H1 (cell line): ENCODE measurements at regions not wholly inside any gene's neighbourhood (a gene's known extent, or its start where the extent isn't known, plus 50 kb on each side); places are given as distances from the start of the nearest gene placed in this dataset.

Source experiments
- CTCF ChIA-PET: fragments of 300-600 bp; sonication (Branson Sonifier 250); formaldehyde crosslinking; loops from one replicate; lab custom pipeline; 2021; ENCODE audit not compliant: partially characterized antibody; lab: Charles Lee
- POLR2A ChIA-PET: fragments of 300-600 bp; sonication (Branson Sonifier 250); formaldehyde crosslinking; loops from one replicate; lab custom pipeline; 2021; ENCODE audit warnings: inconsistent platforms; ENCODE audit not compliant: partially characterized antibody; lab: Charles Lee
- DNase-seq, 2 experiments: peaks; one replicate each; pipeline versions ENCODE4 v3.0.0 to v3.0.0-alpha.2; 2010 to 2022; ENCODE audit warnings: low spot score in 2 of 2, low read depth in 1 of 2, mixed read lengths in 1 of 2
- FAIRE-seq: peaks from 2 replicates; lab custom pipeline; 2011; peaks lifted over from hg19 to GRCh38; lab: Jason Lieb, UNC
- H2AFZ ChIP-seq: 2 replicates; pipeline ENCODE4 v1.8.1; 2012; ENCODE audit warnings: low read length, inconsistent platforms
- H2AK5ac ChIP-seq: 2 replicates; pipeline ENCODE4 v1.6.1; 2013; ENCODE audit warnings: low read depth, low read length
- H2BK120ac ChIP-seq: replicated peaks from 2 replicates; pipeline ENCODE3; 2013; ENCODE audit warnings: low read depth, low read length, inconsistent platforms
- H2BK12ac ChIP-seq: 2 replicates; pipeline ENCODE4 v1.6.1; 2013; ENCODE audit warnings: low read depth, low read length
- H2BK15ac ChIP-seq: 2 replicates; pipeline ENCODE4 v1.6.1; 2013; ENCODE audit warnings: low read length
- H2BK20ac ChIP-seq: 2 replicates; pipeline ENCODE4 v1.6.1; 2013; ENCODE audit warnings: low read length
- H2BK5ac ChIP-seq: 2 replicates; pipeline ENCODE4 v1.6.1; 2013; ENCODE audit warnings: low read depth, low read length
- H3K14ac ChIP-seq: 2 replicates; pipeline ENCODE4 v1.6.1; 2013; ENCODE audit warnings: inconsistent platforms; ENCODE audit not compliant: insufficient read length
- H3K18ac ChIP-seq: 2 replicates; pipeline ENCODE4 v1.6.1; 2013; ENCODE audit warnings: low read length; ENCODE audit errors: extremely low read depth
- H3K23ac ChIP-seq: 2 replicates; pipeline ENCODE4 v1.6.1; 2013; ENCODE audit warnings: inconsistent platforms; ENCODE audit not compliant: insufficient read length
- H3K23me2 ChIP-seq: 2 replicates; pipeline ENCODE4 v1.6.1; 2013; ENCODE audit warnings: low read depth, low read length
- H3K27ac ChIP-seq: 2 replicates; pipeline ENCODE4 v1.6.1; 2011; ENCODE audit warnings: low read depth, low read length, inconsistent platforms
- H3K27me3 ChIP-seq, 4 experiments: replicated peaks in 1 of 4; 1 replicate in 1 of 4; 2 replicates in 3 of 4; pipeline versions ENCODE4 v1.6.1 to v1.8.1; 2011 to 2013; ENCODE audit warnings: low read length in 3 of 4, mild to moderate bottlenecking in 3 of 4, inconsistent platforms in 2 of 4, mixed read lengths in 2 of 4, moderate library complexity in 1 of 4; ENCODE audit not compliant: control insufficient read depth in 3 of 4, insufficient read depth in 3 of 4; ENCODE audit errors: extremely low read depth in 1 of 4
- H3K36me3 ChIP-seq, 4 experiments: 2 replicates each; pipeline versions ENCODE4 v1.6.1 to v1.8.1; 2011 to 2013; ENCODE audit warnings: mild to moderate bottlenecking in 4 of 4, low read length in 3 of 4, moderate library complexity in 2 of 4, control low read depth in 1 of 4, inconsistent platforms in 1 of 4; ENCODE audit not compliant: insufficient read depth in 4 of 4, control insufficient read depth in 2 of 4
- H3K4ac ChIP-seq: replicated peaks from 2 replicates; pipeline ENCODE3; 2013; ENCODE audit warnings: low read length, low read depth, mixed read lengths, inconsistent platforms; ENCODE audit not compliant: insufficient read length
- H3K4me1 ChIP-seq, 4 experiments: replicated peaks in 1 of 4; 1 replicate in 1 of 4; 2 replicates in 3 of 4; pipeline versions ENCODE4 v1.6.1 to v1.8.1; 2011 to 2013; ENCODE audit warnings: low read length in 3 of 4, inconsistent platforms in 2 of 4, mixed read lengths in 1 of 4; ENCODE audit not compliant: insufficient read depth in 4 of 4, control insufficient read depth in 3 of 4
- H3K4me2 ChIP-seq, 2 experiments: 2 replicates each; pipeline versions ENCODE4 v1.6.1 to v1.8.1; 2011 to 2013; ENCODE audit warnings: low read depth in 2 of 2, low read length in 2 of 2, control low read depth in 1 of 2, inconsistent platforms in 1 of 2, mild to moderate bottlenecking in 1 of 2; ENCODE audit not compliant: insufficient read depth in 1 of 2
- H3K4me3 ChIP-seq, 4 experiments: fragments of 200-600, 300-600 bp in 1 of 4; sonication (generic), shearing (Covaris generic), sonication (Bioruptor Twin) in 1 of 4; 2 replicates each; pipeline versions ENCODE4 v1.5.1 to v1.8.1; 2011 to 2016; ENCODE audit warnings: low read length in 4 of 4, low read depth in 3 of 4, control low read depth in 2 of 4, inconsistent platforms in 2 of 4, mild to moderate bottlenecking in 2 of 4, mixed read lengths in 1 of 4, moderate library complexity in 1 of 4; ENCODE audit not compliant: insufficient read depth in 2 of 4; ENCODE audit errors: extremely low read depth in 1 of 4
- H3K56ac ChIP-seq: replicated peaks from 2 replicates; pipeline ENCODE3; 2013; ENCODE audit warnings: low read depth, mild to moderate bottlenecking, mixed read lengths, low read length, inconsistent platforms; ENCODE audit not compliant: insufficient read length
- H3K79me1 ChIP-seq: 2 replicates; pipeline ENCODE4 v1.6.1; 2013; ENCODE audit warnings: low read depth, low read length, control low read depth
- H3K79me2 ChIP-seq, 2 experiments: 2 replicates each; pipeline versions ENCODE4 v1.6.1 to v1.8.1; 2012 to 2013; ENCODE audit warnings: low read length in 2 of 2, mild to moderate bottlenecking in 2 of 2, inconsistent platforms in 1 of 2; ENCODE audit not compliant: insufficient read depth in 2 of 2, control insufficient read depth in 1 of 2
- H3K9ac ChIP-seq, 4 experiments: replicated peaks in 1 of 4; 1 replicate in 1 of 4; 2 replicates in 3 of 4; pipeline versions ENCODE4 v1.6.1 to v1.8.1; 2011 to 2013; ENCODE audit warnings: low read depth in 3 of 4, low read length in 3 of 4, control low read depth in 2 of 4, mild to moderate bottlenecking in 2 of 4, moderate library complexity in 2 of 4, inconsistent platforms in 1 of 4; ENCODE audit errors: extremely low read depth in 1 of 4
- H3K9me3 ChIP-seq, 2 experiments: 2 replicates each; pipeline versions ENCODE4 v1.6.1 to v1.8.1; 2012 to 2013; ENCODE audit warnings: mild to moderate bottlenecking in 2 of 2, moderate library complexity in 2 of 2, control low read depth in 1 of 2, inconsistent platforms in 1 of 2, low read depth in 1 of 2, low read length in 1 of 2, mixed read lengths in 1 of 2; ENCODE audit not compliant: insufficient read depth in 2 of 2
- H4K20me1 ChIP-seq, 2 experiments: replicated peaks in 1 of 2; 2 replicates each; pipeline versions ENCODE3 to v1.8.1; 2011 to 2013; ENCODE audit warnings: inconsistent platforms in 2 of 2, low read length in 2 of 2, mild to moderate bottlenecking in 1 of 2; ENCODE audit not compliant: insufficient read depth in 2 of 2, control insufficient read depth in 1 of 2
- H4K5ac ChIP-seq: 2 replicates; pipeline ENCODE4 v1.6.1; 2013; ENCODE audit warnings: low read length, low read depth, mixed read lengths, inconsistent platforms; ENCODE audit not compliant: insufficient read length
- H4K8ac ChIP-seq: 2 replicates; pipeline ENCODE4 v1.8.0; 2013; ENCODE audit warnings: mild to moderate bottlenecking, moderate library complexity, low read length, inconsistent platforms; ENCODE audit not compliant: insufficient read depth; ENCODE audit errors: extremely low read depth
- H4K91ac ChIP-seq: replicated peaks from 2 replicates; pipeline ENCODE3; 2013; ENCODE audit warnings: low read length, mixed read lengths, inconsistent platforms; ENCODE audit not compliant: insufficient read length
- EGR1 ChIP-seq: IDR thresholded peaks from 2 replicates; pipeline ENCODE4 v1.6.1; 2011; ENCODE audit warnings: low read depth, low read length, borderline replicate concordance
- RXRA ChIP-seq: IDR thresholded peaks from 2 replicates; pipeline ENCODE4 v1.6.1; 2011; ENCODE audit warnings: low read depth, mild to moderate bottlenecking, low read length, moderate library complexity; ENCODE audit not compliant: insufficient read depth
- WGBS, 2 experiments: shearing (Covaris generic) in 1 of 2; methylation state at CpG; one replicate each; pipeline versions ENCODE4 v1.1.6 to v1.1.7; 2013 to 2015; ENCODE audit warnings: low lambda C conversion rate in 2 of 2, mixed read lengths in 2 of 2, inconsistent platforms in 1 of 2, low coverage in 1 of 2, missing lambda C conversion rate in 1 of 2; ENCODE audit not compliant: insufficient replicate concordance in 2 of 2, insufficient coverage in 1 of 2, insufficient read length in 1 of 2; ENCODE audit errors: extremely low coverage in 1 of 2, missing lambda C conversion rate in 1 of 2; 5-methylcytosine and 5-hydroxymethylcytosine counted together

GRCh38 chr1:4253935-4254334 is 353.9 kb upstream of the C1orf174 start:
- H4K91ac ChIP-seq = no peak overlapping the region
- no peak overlapping the region for H2BK15ac ChIP-seq
- no peaks in the 10 kb centered on the region for H3K36me3 ChIP-seq
- no peaks in the 10 kb centered on the region for H3K27me3 ChIP-seq
- no peak overlapping the region for H3K23ac ChIP-seq
- H4K20me1 ChIP-seq = no peaks in the 10 kb centered on the region
- DNase-seq = no peak
- H3K23me2 ChIP-seq = no peaks in the 10 kb centered on the region
- no peak overlapping the region for H3K18ac ChIP-seq
- H3K79me1 ChIP-seq = no peaks in the 10 kb centered on the region
- H2BK120ac ChIP-seq = no peak overlapping the region
- WGBS, 2 experiments = 67% methylated on average over 4 of the region's 4 CpGs; no CpG with 5 or more reads in 1 of the 2 experiments
- H3K4me3 ChIP-seq = no peak overlapping the region
- no peak overlapping the region for H2BK5ac ChIP-seq
- H3K9ac ChIP-seq = no peak overlapping the region
- peaks cover 34 to 51% of the 10 kb centered on the region in 2 experiments for H3K9me3 ChIP-seq
- H3K14ac ChIP-seq = no peak overlapping the region
- no peak overlapping the region for H4K8ac ChIP-seq
- no peak overlapping the region for H2BK12ac ChIP-seq
- no peak overlapping the region for H3K4me2 ChIP-seq
- H3K79me2 ChIP-seq = no peaks in the 10 kb centered on the region
- FAIRE-seq = no peak
- no peak overlapping the region for H2AK5ac ChIP-seq
- H4K5ac ChIP-seq = no peak overlapping the region
- no peaks in the 10 kb centered on the region for H3K4me1 ChIP-seq
- no peak overlapping the region for H3K4ac ChIP-seq
- CTCF ChIA-PET = interaction anchor here (0.7 kb wide), 1 partner anchor 1648 kb away, joined by 3 read pairs; no protein-coding TSS in a partner anchor
- H2BK20ac ChIP-seq = no peak overlapping the region
- H2AFZ ChIP-seq = no peak overlapping the region
- POLR2A ChIA-PET = no interaction called here
- H3K56ac ChIP-seq = no peak overlapping the region
- H3K27ac ChIP-seq = no peak overlapping the region
- TF ChIP-seq RXRA (no peak), EGR1 (no peak)
